ENCODE measurements at regions not wholly inside any gene's neighbourhood (a gene's known extent, or its start where the extent isn't known, plus 50 kb on each side); places are given as distances from the start of the nearest gene placed in this dataset.

- intact Hi-C loops (cut with DNase I; ENCODE audit: low total_unique reads): no loop called here
- no peak for DNase-seq (ENCODE audit: low spot score in 2 of 2)
- no peak for TF ChIP-seq POLR2A (IDR thresholded peaks at IDR 0.05)
- Histone ChIP-seq H3K4me1 (peaks cover 0 to 4% of the 10 kb centered on the region in 2 donors), H3K4me3 (no peak overlapping the region), H3K27ac (peak overlapping the region; percentile 86 to 94), H3K27me3 (no peaks in the 10 kb centered on the region), H3K36me3 (no peaks in the 10 kb centered on the region), H3K9me3 (no peaks in the 10 kb centered on the region)
These were observed 52.6 kb upstream of the LYST start for GRCh38 chr1:235919127-235919832.

DNA sequence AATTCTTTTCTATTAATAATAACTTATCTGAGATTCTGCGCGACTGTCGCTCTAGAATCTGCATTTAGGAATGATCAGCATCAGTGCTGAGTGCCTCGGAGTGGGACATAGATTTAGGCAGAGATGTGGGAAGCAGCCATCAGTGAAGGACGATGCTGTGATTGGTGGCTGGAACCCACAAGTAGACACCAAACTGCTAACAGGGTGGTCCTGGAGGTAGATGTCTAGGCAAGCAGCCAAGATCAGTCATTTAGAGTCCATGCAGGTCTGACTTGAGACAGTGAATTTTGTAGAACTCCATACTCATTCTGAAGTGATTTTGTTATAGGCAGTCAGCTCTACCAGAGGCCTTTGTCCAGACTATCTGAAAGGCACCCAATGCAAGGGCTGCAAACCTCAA, 51.8 kb upstream of the LYST start:
- no peak for DNase-seq (ENCODE audit: low spot score in 2 of 2)
- Histone ChIP-seq H3K27me3 (no peaks in the 10 kb centered on the region), H3K4me1 (peaks cover 0 to 4% of the 10 kb centered on the region in 2 donors), H3K4me3 (no peak overlapping the region), H3K36me3 (no peaks in the 10 kb centered on the region), H3K27ac (peak overlapping the region; percentile 86 to 94), H3K9me3 (no peaks in the 10 kb centered on the region)
- intact Hi-C loops (cut with DNase I; ENCODE audit: low total_unique reads): no loop called here
- no peak for TF ChIP-seq POLR2AphosphoS5 (IDR thresholded peaks at IDR 0.05)
- no peak for TF ChIP-seq POLR2A (IDR thresholded peaks at IDR 0.05)
- TF ChIP-seq, protein P1, sequence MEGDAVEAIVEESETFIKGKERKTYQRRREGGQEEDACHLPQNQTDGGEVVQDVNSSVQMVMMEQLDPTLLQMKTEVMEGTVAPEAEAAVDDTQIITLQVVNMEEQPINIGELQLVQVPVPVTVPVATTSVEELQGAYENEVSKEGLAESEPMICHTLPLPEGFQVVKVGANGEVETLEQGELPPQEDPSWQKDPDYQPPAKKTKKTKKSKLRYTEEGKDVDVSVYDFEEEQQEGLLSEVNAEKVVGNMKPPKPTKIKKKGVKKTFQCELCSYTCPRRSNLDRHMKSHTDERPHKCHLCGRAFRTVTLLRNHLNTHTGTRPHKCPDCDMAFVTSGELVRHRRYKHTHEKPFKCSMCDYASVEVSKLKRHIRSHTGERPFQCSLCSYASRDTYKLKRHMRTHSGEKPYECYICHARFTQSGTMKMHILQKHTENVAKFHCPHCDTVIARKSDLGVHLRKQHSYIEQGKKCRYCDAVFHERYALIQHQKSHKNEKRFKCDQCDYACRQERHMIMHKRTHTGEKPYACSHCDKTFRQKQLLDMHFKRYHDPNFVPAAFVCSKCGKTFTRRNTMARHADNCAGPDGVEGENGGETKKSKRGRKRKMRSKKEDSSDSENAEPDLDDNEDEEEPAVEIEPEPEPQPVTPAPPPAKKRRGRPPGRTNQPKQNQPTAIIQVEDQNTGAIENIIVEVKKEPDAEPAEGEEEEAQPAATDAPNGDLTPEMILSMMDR (IDR thresholded peaks at IDR 0.05): no peak

- intact Hi-C loops (cut with DNase I; ENCODE audit: low total_unique reads): no loop called here
- TF ChIP-seq, protein P1 (IDR thresholded peaks at IDR 0.05): no peak
These were observed 51.3 kb upstream of the LYST start for GRCh38 chr1:235918032-235918431.

GRCh38 chr1:235917267-235917811, 50.6 kb upstream of the LYST start:
- Histone ChIP-seq H3K4me3 (no peak overlapping the region), H3K27ac (peak overlapping the region; percentile 86 to 94), H3K4me1 (peaks cover 0 to 4% of the 10 kb centered on the region in 2 donors), H3K9me3 (no peaks in the 10 kb centered on the region), H3K27me3 (no peaks in the 10 kb centered on the region), H3K36me3 (no peaks in the 10 kb centered on the region)
- DNase-seq (ENCODE audit: low spot score in 2 of 2): peak; percentile 69 to 88
- TF ChIP-seq, protein P1 (IDR thresholded peaks at IDR 0.05): no peak
- TF ChIP-seq POLR2AphosphoS5 (IDR thresholded peaks at IDR 0.05) (peak; percentile 79 to 87 (median 83)), POLR2A (IDR thresholded peaks at IDR 0.05) (no peak)
- intact Hi-C loops (cut with DNase I; ENCODE audit: low total_unique reads): no loop called here

More at GRCh38 chr1:235918032-235918431, 51.3 kb upstream of the LYST start:
- DNase-seq (ENCODE audit: low spot score in 2 of 2): no peak
- H3K36me3 ChIP-seq: no peaks in the 10 kb centered on the region
- no peak overlapping the region for H3K4me3 ChIP-seq
- H3K4me1 ChIP-seq: peaks cover 0 to 4% of the 10 kb centered on the region in 2 donors
- H3K27me3 ChIP-seq: no peaks in the 10 kb centered on the region
- no peaks in the 10 kb centered on the region for H3K9me3 ChIP-seq
- H3K27ac ChIP-seq: peak overlapping the region; percentile 86 to 94

All from breast epithelium (tissue), 4 donors.